ENCODE measurements at regions not wholly inside any gene's neighbourhood (a gene's known extent, or its start where the extent isn't known, plus 50 kb on each side); places are given as distances from the start of the nearest gene placed in this dataset.

DNA sequence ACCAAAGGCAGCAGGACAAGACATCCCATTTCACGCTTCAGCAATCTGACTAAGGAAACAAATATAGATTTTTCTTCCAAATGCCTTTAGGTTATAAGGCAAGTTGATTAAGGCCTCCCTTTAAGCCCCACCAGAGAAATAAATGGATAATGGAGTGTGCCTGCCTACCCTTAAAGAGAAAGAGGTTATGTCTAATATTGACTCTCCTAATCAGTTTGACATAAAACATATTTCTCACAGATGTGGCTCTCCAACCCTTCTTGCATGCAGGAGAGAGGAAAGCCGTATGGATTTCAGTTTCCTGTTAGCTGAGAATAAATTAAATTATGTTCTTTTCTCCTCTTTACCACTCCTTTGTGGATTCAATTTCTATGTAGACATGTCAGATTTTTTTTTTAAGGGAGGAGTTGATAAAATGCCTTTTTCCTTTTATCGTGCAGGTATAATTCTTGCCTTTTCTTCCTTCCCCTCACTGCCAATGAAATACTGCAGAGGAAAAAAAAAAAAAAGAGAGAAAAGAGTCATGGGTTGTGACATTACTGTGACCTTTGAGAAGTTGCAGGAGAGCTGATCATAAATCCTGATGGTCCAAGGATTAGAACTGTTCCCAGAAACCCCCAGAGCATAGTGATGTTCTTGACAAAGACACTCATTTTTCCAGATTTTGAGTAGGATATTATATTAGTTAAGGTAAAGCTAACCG, 355.3 kb upstream of the SLCO3A1 start:
- no peak for DNase-seq (ENCODE audit: low spot score)
- Histone ChIP-seq H3K4me3 (ENCODE audit: low read depth in 1 of 3, low read length in 3 of 3) (no peak overlapping the region), H3K27me3 (ENCODE audit: control insufficient read depth in 4 of 4, insufficient read depth in 4 of 4, low read length in 3 of 4) (no peaks in the 10 kb centered on the region), H3K4me1 (ENCODE audit: control insufficient read depth in 4 of 4, insufficient read depth in 4 of 4, low read length in 3 of 4) (peaks cover 5 to 18% (median 11%) of the 10 kb centered on the region in 4 donors), H3K9me3 (ENCODE audit: control insufficient read depth in 4 of 4, low read length in 3 of 4) (no peaks in the 10 kb centered on the region), H3K36me3 (ENCODE audit: control insufficient read depth in 4 of 4, insufficient read depth in 3 of 4, low read depth in 1 of 4, low read length in 3 of 4) (no peaks in the 10 kb centered on the region), H3K9ac (ENCODE audit: low read depth in 1 of 2, low read length in 2 of 2) (no peak overlapping the region), H3K27ac (ENCODE audit: low read depth in 1 of 2, low read length in 2 of 2) (no peak overlapping the region)
- WGBS: 93% methylated on average over 4 of the region's 4 CpGs
- TF ChIP-seq TAF1 (conservative IDR thresholded peaks at IDR 0.05): no peak
- no peak for TF ChIP-seq HNF4A (conservative IDR thresholded peaks at IDR 0.05)
- TF ChIP-seq, protein P1, sequence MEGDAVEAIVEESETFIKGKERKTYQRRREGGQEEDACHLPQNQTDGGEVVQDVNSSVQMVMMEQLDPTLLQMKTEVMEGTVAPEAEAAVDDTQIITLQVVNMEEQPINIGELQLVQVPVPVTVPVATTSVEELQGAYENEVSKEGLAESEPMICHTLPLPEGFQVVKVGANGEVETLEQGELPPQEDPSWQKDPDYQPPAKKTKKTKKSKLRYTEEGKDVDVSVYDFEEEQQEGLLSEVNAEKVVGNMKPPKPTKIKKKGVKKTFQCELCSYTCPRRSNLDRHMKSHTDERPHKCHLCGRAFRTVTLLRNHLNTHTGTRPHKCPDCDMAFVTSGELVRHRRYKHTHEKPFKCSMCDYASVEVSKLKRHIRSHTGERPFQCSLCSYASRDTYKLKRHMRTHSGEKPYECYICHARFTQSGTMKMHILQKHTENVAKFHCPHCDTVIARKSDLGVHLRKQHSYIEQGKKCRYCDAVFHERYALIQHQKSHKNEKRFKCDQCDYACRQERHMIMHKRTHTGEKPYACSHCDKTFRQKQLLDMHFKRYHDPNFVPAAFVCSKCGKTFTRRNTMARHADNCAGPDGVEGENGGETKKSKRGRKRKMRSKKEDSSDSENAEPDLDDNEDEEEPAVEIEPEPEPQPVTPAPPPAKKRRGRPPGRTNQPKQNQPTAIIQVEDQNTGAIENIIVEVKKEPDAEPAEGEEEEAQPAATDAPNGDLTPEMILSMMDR (IDR thresholded peaks at IDR 0.05; ENCODE audit: low read depth, low read length, missing input control): no peak
- TF ChIP-seq, protein P2, sequence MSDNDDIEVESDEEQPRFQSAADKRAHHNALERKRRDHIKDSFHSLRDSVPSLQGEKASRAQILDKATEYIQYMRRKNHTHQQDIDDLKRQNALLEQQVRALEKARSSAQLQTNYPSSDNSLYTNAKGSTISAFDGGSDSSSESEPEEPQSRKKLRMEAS (IDR thresholded peaks at IDR 0.05): no peak
- no peak for TF ChIP-seq ATF3 (IDR thresholded peaks at IDR 0.05)
- TF ChIP-seq, protein P3, sequence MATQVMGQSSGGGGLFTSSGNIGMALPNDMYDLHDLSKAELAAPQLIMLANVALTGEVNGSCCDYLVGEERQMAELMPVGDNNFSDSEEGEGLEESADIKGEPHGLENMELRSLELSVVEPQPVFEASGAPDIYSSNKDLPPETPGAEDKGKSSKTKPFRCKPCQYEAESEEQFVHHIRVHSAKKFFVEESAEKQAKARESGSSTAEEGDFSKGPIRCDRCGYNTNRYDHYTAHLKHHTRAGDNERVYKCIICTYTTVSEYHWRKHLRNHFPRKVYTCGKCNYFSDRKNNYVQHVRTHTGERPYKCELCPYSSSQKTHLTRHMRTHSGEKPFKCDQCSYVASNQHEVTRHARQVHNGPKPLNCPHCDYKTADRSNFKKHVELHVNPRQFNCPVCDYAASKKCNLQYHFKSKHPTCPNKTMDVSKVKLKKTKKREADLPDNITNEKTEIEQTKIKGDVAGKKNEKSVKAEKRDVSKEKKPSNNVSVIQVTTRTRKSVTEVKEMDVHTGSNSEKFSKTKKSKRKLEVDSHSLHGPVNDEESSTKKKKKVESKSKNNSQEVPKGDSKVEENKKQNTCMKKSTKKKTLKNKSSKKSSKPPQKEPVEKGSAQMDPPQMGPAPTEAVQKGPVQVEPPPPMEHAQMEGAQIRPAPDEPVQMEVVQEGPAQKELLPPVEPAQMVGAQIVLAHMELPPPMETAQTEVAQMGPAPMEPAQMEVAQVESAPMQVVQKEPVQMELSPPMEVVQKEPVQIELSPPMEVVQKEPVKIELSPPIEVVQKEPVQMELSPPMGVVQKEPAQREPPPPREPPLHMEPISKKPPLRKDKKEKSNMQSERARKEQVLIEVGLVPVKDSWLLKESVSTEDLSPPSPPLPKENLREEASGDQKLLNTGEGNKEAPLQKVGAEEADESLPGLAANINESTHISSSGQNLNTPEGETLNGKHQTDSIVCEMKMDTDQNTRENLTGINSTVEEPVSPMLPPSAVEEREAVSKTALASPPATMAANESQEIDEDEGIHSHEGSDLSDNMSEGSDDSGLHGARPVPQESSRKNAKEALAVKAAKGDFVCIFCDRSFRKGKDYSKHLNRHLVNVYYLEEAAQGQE (IDR thresholded peaks at IDR 0.05): no peak
- no peak for TF ChIP-seq ZBTB33 (IDR thresholded peaks at IDR 0.05)
- TF ChIP-seq NR2F2 (IDR thresholded peaks at IDR 0.05): no peak

DNA sequence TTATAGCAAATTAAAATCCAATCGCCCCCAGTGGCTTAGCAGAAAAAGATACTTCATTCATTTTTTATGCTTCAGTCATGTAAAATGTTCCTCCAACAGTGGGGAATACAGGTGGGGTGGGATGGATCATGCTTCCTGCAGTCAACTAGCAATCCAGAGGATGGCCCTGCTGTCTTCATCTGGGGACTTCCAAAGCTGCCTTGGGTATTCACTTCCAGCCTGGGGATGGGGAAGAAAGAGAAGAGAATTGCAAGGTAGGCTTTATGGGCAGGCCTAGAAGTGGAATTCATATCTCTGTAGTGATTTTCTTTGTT, 354.8 kb upstream of the SLCO3A1 start:
- H3K4me1 ChIP-seq (ENCODE audit: control insufficient read depth in 4 of 4, insufficient read depth in 4 of 4, low read length in 3 of 4): peaks cover 5 to 18% (median 11%) of the 10 kb centered on the region in 4 donors
- no peak overlapping the region for H3K27ac ChIP-seq (ENCODE audit: low read depth in 1 of 2, low read length in 2 of 2)
- H3K9me3 ChIP-seq (ENCODE audit: control insufficient read depth in 4 of 4, low read length in 3 of 4): no peaks in the 10 kb centered on the region
- no peak overlapping the region for H3K4me3 ChIP-seq (ENCODE audit: low read depth in 1 of 3, low read length in 3 of 3)
- no peak for DNase-seq (ENCODE audit: low spot score)
- 94% methylated on average over 1 of the region's 1 CpG for WGBS
- no peak overlapping the region for H3K9ac ChIP-seq (ENCODE audit: low read depth in 1 of 2, low read length in 2 of 2)
- no peaks in the 10 kb centered on the region for H3K36me3 ChIP-seq (ENCODE audit: control insufficient read depth in 4 of 4, insufficient read depth in 3 of 4, low read depth in 1 of 4, low read length in 3 of 4)
- no peaks in the 10 kb centered on the region for H3K27me3 ChIP-seq (ENCODE audit: control insufficient read depth in 4 of 4, insufficient read depth in 4 of 4, low read length in 3 of 4)
- TF ChIP-seq, protein P1 (IDR thresholded peaks at IDR 0.05; ENCODE audit: low read depth, low read length, missing input control): no peak
- TF ChIP-seq, protein P2 (IDR thresholded peaks at IDR 0.05): no peak
- TF ChIP-seq NR2F2 (IDR thresholded peaks at IDR 0.05) (no peak), ZBTB33 (IDR thresholded peaks at IDR 0.05) (no peak), RAD21 (IDR thresholded peaks at IDR 0.05) (no peak), FOXA2 (IDR thresholded peaks at IDR 0.05) (no peak), YY1 (IDR thresholded peaks at IDR 0.05) (no peak), HNF4A (conservative IDR thresholded peaks at IDR 0.05) (no peak), FOXA1 (IDR thresholded peaks at IDR 0.05) (no peak), JUND (IDR thresholded peaks at IDR 0.05) (no peak), HNF4G (IDR thresholded peaks at IDR 0.05) (no peak)
- TF ChIP-seq, protein P3 (IDR thresholded peaks at IDR 0.05): no peak
